Right lobe of liver (tissue), 4 donors: ENCODE measurements at regions not wholly inside any gene's neighbourhood (a gene's known extent, or its start where the extent isn't known, plus 50 kb on each side); places are given as distances from the start of the nearest gene placed in this dataset.

Experiments
- CTCF ChIP-seq, 4 donors: fragments of 200-600 bp in 3 of 4; fragments of 450-650 bp in 1 of 4; IDR thresholded peaks; one replicate each; pipeline versions ENCODE4 v1.5.1 to v1.8.0; 2016 to 2022; ENCODE audit warnings: antibody characterized with exemption in 4 of 4, mild to moderate bottlenecking in 2 of 4
- POLR2A ChIP-seq: fragments of 450-650 bp; IDR thresholded peaks from one replicate; pipeline ENCODE4 v1.6.1; 2017; ENCODE audit warnings: antibody characterized with exemption, mild to moderate bottlenecking
- donor health status: DM: no; HTN: no; CAD: no.
- donor health status: DM: no; HTN: no; CAD: no.
- donor health status: DM: no; HTN: yes; CAD: no.

- no peak for TF ChIP-seq CTCF (IDR thresholded peaks at IDR 0.05)
- no peak for TF ChIP-seq POLR2A
These were observed 86.6 kb upstream of the C1orf87 start for GRCh38 chr1:60160141-60160540.
